Liver (tissue), 8 donors: ENCODE measurements at regions not wholly inside any gene's neighbourhood (a gene's known extent, or its start where the extent isn't known, plus 50 kb on each side); places are given as distances from the start of the nearest gene placed in this dataset.

Experiments used
- DNase-seq: peaks from one replicate; pipeline ENCODE4 v3.0.0-alpha.2; 2017; ENCODE audit warnings: low spot score
- H3K27ac ChIP-seq, 2 donors: one replicate each; pipeline ENCODE4 v1.7.0; 2013; ENCODE audit warnings: inconsistent platforms in 2 of 2, low read length in 2 of 2, control low read depth in 1 of 2, low read depth in 1 of 2, mild to moderate bottlenecking in 1 of 2
- H3K27me3 ChIP-seq, 4 donors: one replicate each; pipeline versions ENCODE4 v1.6.1 to v1.7.0; 2013; ENCODE audit warnings: low read length in 3 of 4, inconsistent platforms in 1 of 4, mild to moderate bottlenecking in 1 of 4, moderate library complexity in 1 of 4; ENCODE audit not compliant: control insufficient read depth in 4 of 4, insufficient read depth in 4 of 4
- H3K36me3 ChIP-seq, 4 donors: one replicate each; pipeline versions ENCODE4 v1.6.1 to v1.7.0; 2013; ENCODE audit warnings: low read length in 3 of 4, mild to moderate bottlenecking in 3 of 4, low read depth in 1 of 4, moderate library complexity in 1 of 4; ENCODE audit not compliant: control insufficient read depth in 4 of 4, insufficient read depth in 3 of 4
- H3K4me1 ChIP-seq, 4 donors: one replicate each; pipeline versions ENCODE4 v1.6.1 to v1.7.0; 2013; ENCODE audit warnings: low read length in 3 of 4, mild to moderate bottlenecking in 3 of 4, moderate library complexity in 1 of 4; ENCODE audit not compliant: control insufficient read depth in 4 of 4, insufficient read depth in 4 of 4
- H3K4me3 ChIP-seq, 3 donors: one replicate each; pipeline versions ENCODE4 v1.6.1 to v1.7.0; 2013; ENCODE audit warnings: low read length in 3 of 3, control low read depth in 1 of 3, low read depth in 1 of 3, mild to moderate bottlenecking in 1 of 3
- H3K9ac ChIP-seq, 2 donors: one replicate each; pipeline ENCODE4 v1.7.0; 2013; ENCODE audit warnings: low read length in 2 of 2, mild to moderate bottlenecking in 2 of 2, moderate library complexity in 2 of 2, control low read depth in 1 of 2, low read depth in 1 of 2
- H3K9me3 ChIP-seq, 4 donors: one replicate each; pipeline versions ENCODE4 v1.6.1 to v1.7.0; 2013; ENCODE audit warnings: low read length in 3 of 4; ENCODE audit not compliant: control insufficient read depth in 4 of 4
- CTCF ChIP-seq: fragments of 150-350 bp; IDR thresholded peaks from 2 replicates; pipeline ENCODE4 v1.5.1; 2017; ENCODE audit warnings: improper control_type of control experiment, low read depth, low read length; ENCODE audit not compliant: missing input control
- HNF4A ChIP-seq, 2 donors: conservative IDR thresholded peaks; 2 replicates each; pipeline ENCODE4 v1.6.1; 2016; ENCODE audit warnings: antibody characterized with exemption in 2 of 2, mild to moderate bottlenecking in 2 of 2
- JUND ChIP-seq, 2 donors: IDR thresholded peaks; 2 replicates each; pipeline ENCODE4 v1.6.1; 2016; ENCODE audit warnings: antibody characterized with exemption in 2 of 2
- REST ChIP-seq: IDR thresholded peaks from 2 replicates; pipeline ENCODE4 v1.6.1; 2016; ENCODE audit warnings: antibody characterized with exemption, mild to moderate bottlenecking
- RXRA ChIP-seq, 2 donors: IDR thresholded peaks; 2 replicates each; pipeline ENCODE4 v1.6.1; 2017 to 2018; ENCODE audit warnings: antibody characterized with exemption in 2 of 2, mild to moderate bottlenecking in 1 of 2
- TAF1 ChIP-seq: conservative IDR thresholded peaks from 2 replicates; pipeline ENCODE4 v1.6.1; 2016; ENCODE audit warnings: antibody characterized with exemption, mild to moderate bottlenecking
- ZBTB33 ChIP-seq: IDR thresholded peaks from 2 replicates; pipeline ENCODE4 v1.6.1; 2016; ENCODE audit warnings: antibody characterized with exemption
- WGBS: extraction: QIAGEN DNeasy Blood & Tissue Kit; methylation state at CpG from one replicate; pipeline ENCODE4 v1.1.7; 2013; 5-methylcytosine and 5-hydroxymethylcytosine counted together
- TF ChIP-seq, protein P1 (sequence below): IDR thresholded peaks from 2 replicates; pipeline ENCODE4 v1.6.1; 2016; ENCODE audit warnings: antibody characterized with exemption
- TF ChIP-seq, protein P2 (sequence below): IDR thresholded peaks from 2 replicates; pipeline ENCODE4 v1.6.1; 2016; ENCODE audit warnings: antibody characterized with exemption
- donor health status: healthy.
- donor health status: healthy.
- donor health status: healthy.
- donor health status: healthy.
- donor health status: healthy.

DNA sequence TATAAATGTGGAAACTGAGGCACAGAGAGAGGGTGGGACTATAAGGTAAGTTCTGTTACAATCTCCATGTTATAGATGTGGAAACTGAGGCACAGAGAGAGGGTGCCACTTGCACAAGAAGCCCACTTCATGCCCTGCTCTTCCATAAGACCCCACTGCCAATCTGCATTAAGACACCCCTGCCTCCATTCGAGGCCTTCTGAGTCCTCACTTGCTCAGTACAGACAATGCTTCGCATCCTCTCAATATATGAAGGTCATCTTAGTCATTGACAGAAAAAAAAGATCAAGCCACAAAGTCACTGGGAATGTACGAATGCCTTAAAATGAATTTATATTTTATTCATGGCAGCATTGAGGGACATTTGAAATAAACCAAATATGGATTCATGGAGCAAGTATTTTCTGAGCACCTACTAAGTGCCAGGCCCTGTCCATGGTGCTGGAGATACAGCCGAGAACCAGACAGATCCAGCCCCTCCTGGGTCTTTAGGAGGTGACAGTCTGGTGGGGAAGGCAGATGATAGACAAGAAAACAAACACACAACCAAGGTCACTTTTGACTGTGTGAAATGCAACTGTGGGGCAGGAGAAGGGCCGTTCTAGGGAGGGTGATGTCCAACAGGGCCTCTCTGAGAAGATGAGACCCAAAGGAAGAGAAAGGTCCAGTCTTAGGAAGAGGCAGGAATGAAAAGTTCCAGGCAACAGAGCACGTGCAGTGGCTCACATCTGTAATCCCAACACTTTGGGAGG is 92.5 kb upstream of the PTPN1 start:
- 88% methylated on average over 6 of the region's 6 CpGs for WGBS
- peaks cover 6 to 25% (median 16%) of the 10 kb centered on the region in 4 donors for H3K4me1 ChIP-seq
- H3K4me3 ChIP-seq: no peak overlapping the region
- no peaks in the 10 kb centered on the region for H3K9me3 ChIP-seq
- H3K27me3 ChIP-seq: no peaks in the 10 kb centered on the region
- no peak overlapping the region for H3K27ac ChIP-seq
- H3K9ac ChIP-seq: no peak overlapping the region
- no peaks in the 10 kb centered on the region for H3K36me3 ChIP-seq
- TF ChIP-seq REST (peak; percentile 95), TAF1 (no peak), CTCF (no peak)
- TF ChIP-seq, protein P1, sequence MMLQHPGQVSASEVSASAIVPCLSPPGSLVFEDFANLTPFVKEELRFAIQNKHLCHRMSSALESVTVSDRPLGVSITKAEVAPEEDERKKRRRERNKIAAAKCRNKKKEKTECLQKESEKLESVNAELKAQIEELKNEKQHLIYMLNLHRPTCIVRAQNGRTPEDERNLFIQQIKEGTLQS: no peak
- no peak for DNase-seq

DNA sequence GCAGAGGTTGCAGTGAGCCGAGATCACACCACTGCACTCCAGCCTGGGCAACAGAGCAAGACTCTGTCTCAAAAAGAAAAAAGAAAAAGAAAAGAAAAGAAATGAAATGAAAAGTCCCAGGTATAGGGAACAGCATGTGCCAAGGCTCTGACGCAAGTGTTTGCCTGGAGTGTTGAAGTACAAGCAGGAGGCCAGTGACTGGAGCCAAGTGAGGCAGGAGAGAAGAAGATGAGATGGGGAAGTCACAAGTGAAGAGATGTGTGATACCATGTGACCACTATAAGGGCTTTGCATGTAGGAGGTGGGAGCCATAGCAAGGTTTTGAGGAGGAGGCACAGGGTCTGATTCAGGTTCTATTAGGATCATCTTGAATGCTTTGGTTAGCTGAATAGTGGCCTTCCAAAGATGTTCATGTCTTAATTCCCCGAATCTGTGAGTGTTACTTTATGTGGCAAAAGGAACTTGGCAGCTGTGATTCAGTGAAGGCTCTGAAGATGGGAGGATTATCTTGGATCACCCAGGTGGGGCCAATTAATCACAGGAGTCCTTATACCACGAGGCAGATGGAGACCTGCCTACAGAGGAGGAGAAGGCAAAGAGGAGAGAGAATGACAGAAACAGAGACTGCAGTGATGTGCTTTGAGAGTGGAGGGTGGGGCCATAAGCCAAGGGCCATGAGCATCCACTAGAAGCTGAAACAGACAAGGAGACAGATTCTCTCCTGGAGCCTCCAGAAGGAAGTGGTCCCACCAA is 91.1 kb upstream of the PTPN1 start:
- Histone ChIP-seq H3K9ac (no peak overlapping the region), H3K27ac (no peak overlapping the region), H3K4me3 (no peak overlapping the region), H3K27me3 (no peaks in the 10 kb centered on the region), H3K9me3 (no peaks in the 10 kb centered on the region), H3K36me3 (no peaks in the 10 kb centered on the region), H3K4me1 (peaks cover 6 to 25% (median 17%) of the 10 kb centered on the region in 4 donors)
- no peak for DNase-seq
- TF ChIP-seq HNF4A (conservative IDR thresholded peaks at IDR 0.05): peak; percentile 36 to 37
- peak in 1 of 2 donors; percentile 32 for TF ChIP-seq RXRA (IDR thresholded peaks at IDR 0.05)
- TF ChIP-seq, protein P2, sequence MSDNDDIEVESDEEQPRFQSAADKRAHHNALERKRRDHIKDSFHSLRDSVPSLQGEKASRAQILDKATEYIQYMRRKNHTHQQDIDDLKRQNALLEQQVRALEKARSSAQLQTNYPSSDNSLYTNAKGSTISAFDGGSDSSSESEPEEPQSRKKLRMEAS: peak; percentile 24
- TF ChIP-seq JUND (IDR thresholded peaks at IDR 0.05): no peak
- no peak for TF ChIP-seq ZBTB33
- WGBS: 74% methylated on average over 4 of the region's 4 CpGs
